ENCODE measurements at regions not wholly inside any gene's neighbourhood (a gene's known extent, or its start where the extent isn't known, plus 50 kb on each side); places are given as distances from the start of the nearest gene placed in this dataset.

- no peak for TF ChIP-seq REST (IDR thresholded peaks at IDR 0.05; ENCODE audit: insufficient replicate concordance, low read depth)
- no peak for TF ChIP-seq POLR2AphosphoS5 (IDR thresholded peaks at IDR 0.05; ENCODE audit: low read depth)
- TF ChIP-seq, protein P1, sequence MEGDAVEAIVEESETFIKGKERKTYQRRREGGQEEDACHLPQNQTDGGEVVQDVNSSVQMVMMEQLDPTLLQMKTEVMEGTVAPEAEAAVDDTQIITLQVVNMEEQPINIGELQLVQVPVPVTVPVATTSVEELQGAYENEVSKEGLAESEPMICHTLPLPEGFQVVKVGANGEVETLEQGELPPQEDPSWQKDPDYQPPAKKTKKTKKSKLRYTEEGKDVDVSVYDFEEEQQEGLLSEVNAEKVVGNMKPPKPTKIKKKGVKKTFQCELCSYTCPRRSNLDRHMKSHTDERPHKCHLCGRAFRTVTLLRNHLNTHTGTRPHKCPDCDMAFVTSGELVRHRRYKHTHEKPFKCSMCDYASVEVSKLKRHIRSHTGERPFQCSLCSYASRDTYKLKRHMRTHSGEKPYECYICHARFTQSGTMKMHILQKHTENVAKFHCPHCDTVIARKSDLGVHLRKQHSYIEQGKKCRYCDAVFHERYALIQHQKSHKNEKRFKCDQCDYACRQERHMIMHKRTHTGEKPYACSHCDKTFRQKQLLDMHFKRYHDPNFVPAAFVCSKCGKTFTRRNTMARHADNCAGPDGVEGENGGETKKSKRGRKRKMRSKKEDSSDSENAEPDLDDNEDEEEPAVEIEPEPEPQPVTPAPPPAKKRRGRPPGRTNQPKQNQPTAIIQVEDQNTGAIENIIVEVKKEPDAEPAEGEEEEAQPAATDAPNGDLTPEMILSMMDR (IDR thresholded peaks at IDR 0.05; ENCODE audit: insufficient read depth, low read length), result no peak
- Histone ChIP-seq H3K27ac (replicated peaks) (no peak overlapping the region), H3K27me3 (ENCODE audit: insufficient read depth, poor library complexity, severe bottlenecking) (no peaks in the 10 kb centered on the region)
Observed at GRCh38 chr6:30832864-30833263, 51.5 kb upstream of the DDR1 start.

DNA sequence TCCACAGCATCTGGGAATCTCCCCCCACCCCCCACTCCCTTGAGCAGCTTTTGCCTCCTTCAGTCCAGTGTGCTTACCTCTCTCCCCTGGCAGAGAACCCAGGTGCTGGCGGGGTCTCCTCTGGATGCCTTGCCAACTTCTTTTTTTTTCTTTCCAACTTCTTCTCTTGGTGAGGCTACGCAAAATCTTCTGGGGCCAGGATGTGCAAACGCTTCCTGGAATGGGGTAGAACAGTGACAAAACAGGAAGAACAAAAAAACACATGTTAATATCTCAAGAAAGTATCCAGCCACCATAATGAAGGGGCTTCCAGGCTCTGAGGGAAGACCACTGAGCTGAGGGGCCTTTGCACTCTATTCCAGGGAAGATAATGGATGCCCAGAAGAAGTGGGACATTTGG is 53.9 kb upstream of the DDR1 start:
- Histone ChIP-seq H3K27me3 (ENCODE audit: insufficient read depth, poor library complexity, severe bottlenecking) (no peaks in the 10 kb centered on the region), H3K4me3 (replicated peaks; ENCODE audit: insufficient read depth, low read length) (no peak overlapping the region), H3K27ac (replicated peaks) (peak overlapping the region; percentile 63)
- TF ChIP-seq POLR2AphosphoS5 (IDR thresholded peaks at IDR 0.05; ENCODE audit: low read depth) (no peak; the same call in 1 of the 2 replicates), REST (IDR thresholded peaks at IDR 0.05; ENCODE audit: insufficient replicate concordance, low read depth) (peak; percentile 39), GABPA (IDR thresholded peaks at IDR 0.05; ENCODE audit: low read depth) (no peak), SPI1 (IDR thresholded peaks at IDR 0.05; ENCODE audit: borderline replicate concordance, low read depth) (peak; percentile 38; the same call in 1 of the 2 replicates)
- TF ChIP-seq, protein P1 (IDR thresholded peaks at IDR 0.05; ENCODE audit: insufficient read depth, low read length), result no peak
- DNase-seq (ENCODE audit: low read depth in 1 of 2, low spot score in 1 of 2), result peak in 1 of 2 experiments; percentile 79

More at GRCh38 chr6:30832864-30833263, 51.5 kb upstream of the DDR1 start:
- no peak overlapping the region for H3K4me3 ChIP-seq (replicated peaks; ENCODE audit: insufficient read depth, low read length)
- DNase-seq (ENCODE audit: low read depth in 1 of 2, low spot score in 1 of 2), result no peak

DNA sequence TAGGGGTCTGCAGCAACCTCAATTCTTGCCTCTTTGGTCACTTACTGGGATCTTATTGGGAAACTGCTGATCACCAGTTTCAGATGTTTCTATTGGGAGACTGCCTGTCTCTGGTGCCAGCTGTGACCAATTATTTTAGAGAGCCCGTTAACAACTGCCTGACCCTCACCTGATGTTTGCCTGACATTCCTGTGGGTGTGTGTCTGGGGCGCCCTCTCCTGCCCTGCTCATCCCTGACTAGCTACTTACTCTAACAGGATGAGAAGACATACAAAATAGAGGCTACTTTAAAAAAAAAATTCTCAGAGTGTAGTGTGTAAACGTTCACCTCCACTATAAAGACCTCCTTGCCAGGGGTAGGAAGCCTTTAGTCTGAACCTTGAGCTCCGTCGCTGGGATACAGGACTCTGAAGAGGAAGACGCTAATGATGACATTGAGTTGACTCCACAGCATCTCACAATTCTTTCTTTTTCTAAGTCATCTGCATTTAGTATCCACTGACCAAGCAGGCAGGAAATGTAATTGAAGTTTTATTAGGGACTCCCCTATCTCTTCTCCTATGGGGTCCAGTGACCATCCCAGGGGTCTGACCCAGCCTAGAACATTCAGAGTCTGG is 54.6 kb upstream of the DDR1 start:
- peak overlapping the region; percentile 63 for H3K27ac ChIP-seq (replicated peaks)
- H3K4me3 ChIP-seq (replicated peaks; ENCODE audit: insufficient read depth, low read length), result no peak overlapping the region
- no peaks in the 10 kb centered on the region for H3K27me3 ChIP-seq (ENCODE audit: insufficient read depth, poor library complexity, severe bottlenecking)
- TF ChIP-seq, protein P1 (IDR thresholded peaks at IDR 0.05; ENCODE audit: insufficient read depth, low read length), result no peak
- TF ChIP-seq SPI1 (IDR thresholded peaks at IDR 0.05; ENCODE audit: borderline replicate concordance, low read depth) (no peak), GABPA (IDR thresholded peaks at IDR 0.05; ENCODE audit: low read depth) (no peak), REST (IDR thresholded peaks at IDR 0.05; ENCODE audit: insufficient replicate concordance, low read depth) (no peak), POLR2AphosphoS5 (IDR thresholded peaks at IDR 0.05; ENCODE audit: low read depth) (no peak)
- no peak for DNase-seq (ENCODE audit: low read depth in 1 of 2, low spot score in 1 of 2)
